ENCODE measurements at regions not wholly inside any gene's neighbourhood (a gene's known extent, or its start where the extent isn't known, plus 50 kb on each side); places are given as distances from the start of the nearest gene placed in this dataset.
"Not testable (repeated sequence)": the region's sequence is repeated elsewhere in the genome, so short reads cannot be mapped to it uniquely, and the experiment has no call there.

GRCh38 chrX:5314148-5314547 lies 914.5 kb downstream of the NLGN4X start:
- DNase-seq (ENCODE audit: low read depth in 3 of 3, low spot score in 2 of 3): no peak

- DNase-seq (ENCODE audit: low read depth in 3 of 3, low spot score in 2 of 3): no peak
These were observed 921.3 kb downstream of the NLGN4X start for GRCh38 chrX:5307416-5307815.

GRCh38 chrX:5306654-5307121 lies 922.0 kb downstream of the NLGN4X start:
- DNase-seq (ENCODE audit: low read depth in 3 of 3, low spot score in 2 of 3): no peak

- DNase-seq (ENCODE audit: low read depth in 3 of 3, low spot score in 2 of 3): no peak
These were observed 923.2 kb downstream of the NLGN4X start for GRCh38 chrX:5305452-5305851.

GRCh38 chrX:5295004-5295403 lies 933.7 kb downstream of the NLGN4X start:
- DNase-seq (ENCODE audit: low read depth in 3 of 3, low spot score in 2 of 3): no peak

GRCh38 chrX:5290635-5291034 lies 938.0 kb downstream of the NLGN4X start:
- DNase-seq (ENCODE audit: low read depth in 3 of 3, low spot score in 2 of 3): no peak

- DNase-seq (ENCODE audit: low read depth in 3 of 3, low spot score in 2 of 3): not testable (repeated sequence)
These were observed 938.7 kb downstream of the NLGN4X start for GRCh38 chrX:5289949-5290348.

- DNase-seq (ENCODE audit: low read depth in 3 of 3, low spot score in 2 of 3): no peak
These were observed 949.8 kb downstream of the NLGN4X start for GRCh38 chrX:5278908-5279307.

GRCh38 chrX:5265324-5265850 lies 963.3 kb downstream of the NLGN4X start:
- no peak for DNase-seq (ENCODE audit: low read depth in 3 of 3, low spot score in 2 of 3)

- DNase-seq (ENCODE audit: low read depth in 3 of 3, low spot score in 2 of 3): no peak
These were observed 978.6 kb downstream of the NLGN4X start for GRCh38 chrX:5250106-5250505.

GRCh38 chrX:5242091-5242790 lies 986.4 kb downstream of the NLGN4X start:
- DNase-seq (ENCODE audit: low read depth in 3 of 3, low spot score in 2 of 3): no peak

- no peak for DNase-seq (ENCODE audit: low read depth in 3 of 3, low spot score in 2 of 3)
These were observed 991.9 kb downstream of the NLGN4X start for GRCh38 chrX:5236749-5237148.

- no peak for DNase-seq (ENCODE audit: low read depth in 3 of 3, low spot score in 2 of 3)
These were observed 992.6 kb downstream of the NLGN4X start for GRCh38 chrX:5236096-5236495.

GRCh38 chrX:5233830-5234229 lies 994.8 kb downstream of the NLGN4X start:
- DNase-seq (ENCODE audit: low read depth in 3 of 3, low spot score in 2 of 3): no peak

- DNase-seq (ENCODE audit: low read depth in 3 of 3, low spot score in 2 of 3): no peak
These were observed 1008.2 kb downstream of the NLGN4X start for GRCh38 chrX:5220421-5220820.

GRCh38 chrX:5194806-5195205 lies 1033.9 kb downstream of the NLGN4X start:
- DNase-seq (ENCODE audit: low read depth in 3 of 3, low spot score in 2 of 3): no peak

GRCh38 chrX:5180135-5180741 lies 1048.4 kb downstream of the NLGN4X start:
- DNase-seq (ENCODE audit: low read depth in 3 of 3, low spot score in 2 of 3): no peak

GRCh38 chrX:5176766-5177165 lies 1051.9 kb downstream of the NLGN4X start:
- no peak for DNase-seq (ENCODE audit: low read depth in 3 of 3, low spot score in 2 of 3)

GRCh38 chrX:5163663-5164062 lies 1065.0 kb downstream of the NLGN4X start:
- DNase-seq (ENCODE audit: low read depth in 3 of 3, low spot score in 2 of 3): no peak

GRCh38 chrX:5155301-5155700 lies 1073.4 kb downstream of the NLGN4X start:
- no peak for DNase-seq (ENCODE audit: low read depth in 3 of 3, low spot score in 2 of 3)

GRCh38 chrX:5145957-5146356 lies 1082.7 kb downstream of the NLGN4X start:
- no peak for DNase-seq (ENCODE audit: low read depth in 3 of 3, low spot score in 2 of 3)

GRCh38 chrX:5142644-5143043 lies 1086.0 kb downstream of the NLGN4X start:
- DNase-seq (ENCODE audit: low read depth in 3 of 3, low spot score in 2 of 3): no peak

Measured in right renal cortex interstitium (tissue), 3 donors.